LHCN-M2 (cell line): ENCODE measurements at regions not wholly inside any gene's neighbourhood (a gene's known extent, or its start where the extent isn't known, plus 50 kb on each side); places are given as distances from the start of the nearest gene placed in this dataset.
"Not testable (repeated sequence)": the region's sequence is repeated elsewhere in the genome, so short reads cannot be mapped to it uniquely, and the experiment has no call there.

Source experiments
- DNase-seq: peaks from one replicate; pipeline ENCODE4 v3.0.0-alpha.2; 2012; ENCODE audit warnings: low read depth

DNA sequence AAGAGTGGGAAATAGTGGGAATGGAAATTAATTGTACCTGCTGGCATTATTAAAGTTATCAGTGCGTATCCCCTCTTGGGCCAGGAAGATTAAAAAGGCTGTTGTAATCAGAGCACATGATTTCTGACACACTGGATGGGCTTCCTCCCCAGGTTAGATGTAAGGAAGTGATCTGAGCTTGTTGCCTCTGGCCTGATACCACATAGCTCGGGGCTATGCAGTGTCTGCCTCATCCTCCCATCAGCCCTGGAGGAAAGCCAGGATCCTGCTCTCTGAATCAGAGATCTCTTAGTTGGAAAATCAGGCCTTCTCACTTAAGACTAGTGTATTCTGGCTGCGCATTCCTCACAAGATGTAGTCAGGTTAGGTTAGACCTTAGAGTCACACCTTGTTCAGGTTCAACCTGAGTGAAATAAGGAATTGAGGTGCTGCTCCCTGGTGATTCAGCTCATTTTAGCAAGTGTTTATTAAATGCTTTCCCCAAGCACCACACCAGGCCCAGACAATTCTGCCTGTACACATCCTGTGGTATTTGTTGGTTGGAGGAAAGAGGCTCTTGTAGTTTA is 108.2 kb upstream of the IKBKE start:
- DNase-seq = not testable (repeated sequence)

DNA sequence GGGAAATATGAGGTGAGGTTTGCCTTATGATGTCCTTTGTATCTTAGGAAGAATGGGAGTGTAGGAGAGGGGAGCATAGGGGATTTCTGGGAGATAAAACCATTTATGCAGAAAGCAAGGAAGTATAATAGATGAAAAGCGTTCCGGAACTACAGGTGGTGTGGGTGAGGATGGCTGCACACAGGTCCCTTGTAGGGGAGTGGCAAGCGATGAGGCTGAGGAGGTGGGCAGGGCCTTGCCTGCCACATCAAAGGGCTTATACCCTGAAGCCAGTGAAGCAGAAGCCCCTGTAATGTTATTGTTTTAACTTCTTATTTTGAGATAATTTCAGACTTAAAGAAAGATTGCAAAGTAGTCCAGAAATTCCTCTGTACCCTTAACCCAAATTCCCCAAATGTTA is 107.3 kb upstream of the IKBKE start:
- DNase-seq = not testable (repeated sequence)

DNA sequence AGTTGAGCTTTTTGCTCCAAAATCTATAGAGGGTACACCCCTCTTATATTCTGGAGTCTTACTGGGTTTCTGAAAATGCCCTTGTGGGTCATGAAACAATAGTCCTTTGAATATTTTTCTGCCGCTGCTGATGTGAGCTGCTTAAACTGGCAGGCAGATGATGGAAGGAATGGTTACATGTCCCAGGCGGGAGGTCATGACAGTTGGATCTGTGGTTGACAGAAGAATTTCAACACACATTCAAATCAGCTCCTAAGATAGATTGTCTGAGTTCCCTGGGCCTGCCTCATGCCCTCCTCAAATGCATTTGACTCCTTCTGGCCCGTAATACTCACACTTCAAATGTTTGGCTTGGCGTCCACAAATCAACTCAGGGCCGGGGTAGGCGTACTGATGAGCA is 105.0 kb upstream of the IKBKE start:
- DNase-seq = peak; percentile 32

DNA sequence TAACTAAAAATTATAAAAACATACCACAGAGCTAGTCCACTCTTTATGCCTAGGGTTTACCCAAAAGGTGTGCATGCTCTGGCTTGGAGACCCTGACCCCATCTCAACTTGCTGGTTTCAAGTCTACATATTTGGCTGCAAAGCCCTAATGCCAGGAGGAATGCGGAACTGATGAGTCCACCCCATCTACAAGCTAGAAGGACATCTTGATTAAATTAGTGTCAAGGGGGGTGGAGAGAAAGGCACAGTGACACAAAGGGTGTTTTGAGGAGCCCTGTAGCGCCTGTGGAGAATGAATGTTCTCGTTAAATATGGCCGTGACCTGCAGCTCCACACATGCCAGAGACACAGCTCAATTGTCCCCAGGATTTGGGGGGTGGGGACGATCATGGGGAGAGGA is 104.1 kb upstream of the IKBKE start:
- not testable (repeated sequence) for DNase-seq

DNA sequence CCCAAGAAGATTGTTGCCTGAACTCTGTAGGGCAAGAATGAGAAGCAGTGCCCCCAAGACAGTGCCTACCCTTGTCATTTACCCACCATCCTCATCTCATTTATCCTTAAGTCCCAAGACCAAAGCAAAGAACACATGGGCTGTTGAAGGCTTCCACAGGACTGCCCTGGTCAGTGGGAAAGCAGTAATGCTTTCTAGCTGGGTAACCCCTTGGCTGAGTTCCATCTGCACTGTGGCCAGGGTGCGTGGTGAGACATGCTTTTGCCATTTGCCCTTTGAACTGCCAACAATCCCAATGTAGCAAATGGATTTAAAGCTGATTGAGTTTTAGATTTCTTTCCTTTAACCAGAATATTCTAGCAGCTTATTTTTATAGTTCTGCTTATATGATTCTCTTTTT is 103.5 kb upstream of the IKBKE start:
- not testable (repeated sequence) for DNase-seq

DNA sequence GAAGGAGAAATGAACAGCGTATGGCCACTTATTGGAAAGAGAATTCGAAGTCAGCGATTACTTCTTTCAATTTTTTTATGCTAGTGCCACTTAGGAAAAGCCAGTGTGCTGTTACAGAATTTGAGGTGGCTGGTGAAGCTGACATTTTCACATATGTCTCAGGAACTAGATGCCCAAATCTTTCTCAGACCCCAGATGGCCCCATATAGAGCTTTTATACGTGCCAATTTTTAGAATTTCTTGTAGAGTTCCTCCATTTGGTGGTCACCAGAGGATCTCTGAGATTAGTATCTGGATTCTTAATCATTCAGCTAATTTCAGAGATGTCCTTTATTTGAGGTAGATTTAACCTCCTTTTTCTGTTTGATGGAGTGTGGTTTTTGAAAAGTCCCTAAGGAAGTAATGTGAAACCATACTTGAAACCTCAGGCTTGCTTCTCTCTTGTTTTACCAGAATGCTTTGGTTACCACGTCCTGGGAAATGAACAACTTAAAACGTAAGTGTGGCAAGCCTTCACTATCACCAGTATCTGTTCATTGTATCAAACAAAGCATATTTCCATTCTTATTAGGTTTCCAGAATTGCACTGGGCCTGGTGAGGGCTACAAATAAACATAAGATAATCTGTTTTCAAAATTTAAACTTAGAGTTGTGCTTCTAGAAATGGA is 102.2 kb upstream of the IKBKE start:
- not testable (repeated sequence) for DNase-seq

DNA sequence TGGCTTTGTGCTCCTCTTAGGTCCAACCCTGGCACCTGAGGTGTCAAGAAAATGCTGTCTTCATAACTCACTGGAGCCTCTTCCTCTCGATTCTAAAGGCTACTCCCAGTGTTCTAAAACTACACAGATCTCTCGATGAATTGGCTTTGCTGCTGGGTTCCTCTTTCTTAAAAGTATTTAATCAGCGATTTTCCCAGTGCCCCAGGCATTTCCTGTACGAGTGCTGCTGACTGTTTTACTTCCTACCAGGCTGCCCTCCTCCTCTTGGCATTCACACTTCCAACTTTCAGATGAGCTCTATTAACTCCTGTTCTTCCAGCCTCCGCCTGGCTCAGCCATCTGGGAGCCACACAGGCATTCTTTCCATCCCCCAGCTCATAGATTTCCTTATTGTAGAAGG is 95.6 kb upstream of the IKBKE start:
- not testable (repeated sequence) for DNase-seq

DNA sequence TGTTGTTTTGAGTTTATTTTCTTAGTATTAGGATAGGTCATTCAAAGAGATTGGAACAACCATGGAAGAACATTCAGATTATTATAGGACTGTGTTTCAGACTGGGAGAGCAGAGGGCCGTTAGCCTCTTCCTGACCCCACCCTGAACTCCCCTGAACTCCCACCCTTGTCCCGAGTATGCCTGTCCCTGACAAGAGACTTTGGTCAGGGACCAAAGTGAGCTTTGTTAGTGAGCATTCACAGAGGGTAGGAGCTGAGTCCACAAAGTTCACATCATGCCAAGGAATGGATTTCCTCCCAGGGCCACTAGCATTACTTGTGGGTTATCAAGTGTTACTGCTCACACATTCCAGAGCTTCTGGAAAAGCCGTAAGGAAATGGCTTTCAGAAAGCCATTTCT is 94.7 kb upstream of the IKBKE start:
- not testable (repeated sequence) for DNase-seq

DNA sequence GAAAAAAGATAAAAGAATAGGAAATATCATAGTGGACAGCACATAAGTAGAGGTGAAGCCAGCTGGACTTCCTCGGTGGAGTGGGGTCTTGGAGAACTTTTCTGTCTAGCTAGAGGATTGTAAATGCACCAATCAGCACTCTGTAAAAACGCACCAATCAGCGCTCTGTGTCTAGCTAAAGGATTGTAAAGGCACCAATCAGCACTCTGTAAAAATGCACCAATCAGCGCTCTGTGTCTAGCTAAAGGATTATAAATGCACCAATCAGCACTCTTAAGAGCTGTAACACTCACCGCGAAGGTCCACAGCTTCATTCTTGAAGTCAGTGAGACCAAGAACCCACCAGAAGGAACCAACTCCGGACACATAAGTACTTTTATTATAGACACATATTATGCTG is 91.8 kb upstream of the IKBKE start:
- DNase-seq = not testable (repeated sequence)

DNA sequence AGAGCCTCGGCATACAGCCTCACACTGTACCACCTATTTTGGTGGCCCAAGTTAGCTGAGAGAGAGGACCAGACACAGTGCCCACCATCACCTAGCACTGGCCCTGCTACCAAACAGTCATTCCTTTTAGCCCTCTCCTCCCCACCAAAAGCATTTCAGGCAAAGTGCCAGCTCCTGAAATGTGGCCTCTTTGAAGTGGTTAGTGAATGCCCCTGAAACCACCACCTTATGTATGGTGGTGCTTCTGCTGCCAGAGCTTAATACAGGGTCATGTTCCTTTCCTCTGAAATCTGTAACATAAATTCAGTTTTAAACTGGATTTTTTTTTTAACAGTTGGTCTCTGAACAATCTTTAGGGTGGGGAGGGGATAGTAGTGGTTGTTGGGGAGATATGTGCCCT is 91.0 kb upstream of the IKBKE start:
- DNase-seq = not testable (repeated sequence)

DNA sequence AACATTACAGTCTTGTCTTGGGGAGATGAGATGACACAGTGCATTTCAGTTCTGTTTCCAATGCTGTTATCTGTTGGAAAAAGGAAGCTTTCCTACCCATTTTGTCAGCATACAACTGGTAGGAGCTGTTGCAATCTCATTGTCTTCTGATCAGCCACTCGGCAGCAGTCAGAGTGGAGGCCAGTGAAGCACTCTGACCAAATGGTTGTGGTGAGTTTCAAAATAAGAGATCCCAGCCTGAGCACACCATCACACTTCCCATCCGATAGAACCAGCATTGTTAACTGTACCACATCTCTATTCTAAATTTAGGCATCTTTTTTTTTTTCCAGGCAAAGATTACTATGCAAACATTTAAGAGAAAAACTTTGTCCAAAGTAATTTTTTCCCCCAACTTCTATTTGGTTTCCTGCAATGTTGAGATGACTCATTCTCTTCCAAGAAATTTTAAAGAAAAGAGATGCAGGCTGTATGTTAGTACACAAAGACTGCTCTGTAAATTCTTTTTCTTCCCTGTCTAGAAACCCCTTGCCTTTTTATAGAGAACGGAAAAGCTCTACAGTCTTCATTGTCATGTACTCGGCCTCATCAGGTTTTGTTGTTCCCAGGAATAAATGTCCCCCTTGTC is 90.0 kb upstream of the IKBKE start:
- peak; percentile 46 for DNase-seq

DNA sequence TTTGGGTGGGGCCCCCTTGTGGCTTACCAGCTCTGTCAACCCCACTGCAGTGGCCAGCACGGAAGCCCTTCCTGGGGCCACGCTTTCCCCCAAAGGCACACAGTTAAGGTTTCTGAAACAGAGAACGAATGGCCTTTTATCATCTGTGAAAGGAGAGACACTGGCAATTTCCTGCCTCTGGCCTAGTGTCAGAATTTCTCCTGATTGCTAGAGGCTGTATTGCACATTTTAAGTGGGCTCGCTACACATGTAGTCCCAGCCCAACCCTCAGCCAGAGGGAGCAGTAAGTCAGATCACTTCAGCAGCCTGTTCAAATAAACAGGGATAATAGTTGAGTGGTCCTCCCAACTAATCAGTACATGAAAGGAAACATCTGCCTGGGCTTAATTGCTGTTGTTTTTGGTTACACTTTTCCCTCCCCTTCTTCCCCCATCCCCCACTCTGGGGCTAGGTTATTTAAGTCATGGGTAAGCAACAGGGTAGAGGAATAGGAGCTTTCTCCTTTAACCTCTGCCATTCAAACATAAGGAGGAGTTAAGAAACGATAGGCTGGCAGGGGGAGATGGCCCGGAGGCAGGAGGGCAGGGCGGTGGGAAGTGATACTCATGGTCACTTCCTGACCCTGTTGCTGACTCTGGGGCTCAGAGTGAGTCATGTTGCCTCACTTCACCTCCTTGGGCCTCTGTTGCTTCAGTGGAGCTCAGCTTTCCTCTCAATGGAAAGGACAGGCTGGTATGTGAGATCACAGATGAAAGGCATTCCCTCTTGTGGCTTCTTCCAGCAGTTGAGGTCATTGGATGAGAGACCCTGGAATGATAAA is 89.3 kb upstream of the IKBKE start:
- DNase-seq = peak; percentile 9

DNA sequence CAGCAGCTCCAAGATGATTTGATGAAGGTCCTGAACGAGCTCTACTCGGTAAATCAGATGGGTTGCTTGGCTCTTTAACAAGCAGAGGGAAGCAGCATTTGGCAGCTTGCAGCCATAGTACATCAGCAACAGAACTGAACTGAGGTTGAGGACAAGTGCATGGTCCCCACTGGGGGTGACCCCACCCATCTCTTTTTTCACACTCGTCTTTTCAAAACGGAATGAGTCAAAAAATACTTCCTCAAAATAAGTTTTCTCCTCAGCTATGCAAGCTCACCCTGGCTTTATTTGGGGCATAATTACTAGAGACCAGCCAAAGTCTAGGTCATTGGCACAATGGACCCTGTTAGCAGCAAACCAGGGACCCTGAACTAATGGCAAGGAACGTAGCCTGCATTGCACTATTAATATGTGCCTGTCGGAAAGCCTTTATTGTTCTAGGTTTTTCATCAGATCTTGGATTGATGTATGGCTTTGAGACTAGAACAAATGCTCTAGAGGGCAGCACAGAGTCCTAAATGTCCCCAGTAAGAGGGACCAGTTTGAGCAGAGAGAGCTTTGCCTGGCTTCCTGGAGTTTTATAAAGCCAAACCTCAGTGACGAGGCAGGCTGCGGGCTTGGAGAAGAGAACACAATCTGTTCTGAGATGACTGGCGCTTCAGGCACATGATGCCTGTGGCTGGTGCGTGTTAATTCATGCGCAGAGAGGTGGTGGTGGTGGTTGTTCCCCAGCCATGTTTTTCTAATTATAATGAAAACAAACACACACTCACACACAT is 86.1 kb upstream of the IKBKE start:
- DNase-seq = peak; percentile 87

DNA sequence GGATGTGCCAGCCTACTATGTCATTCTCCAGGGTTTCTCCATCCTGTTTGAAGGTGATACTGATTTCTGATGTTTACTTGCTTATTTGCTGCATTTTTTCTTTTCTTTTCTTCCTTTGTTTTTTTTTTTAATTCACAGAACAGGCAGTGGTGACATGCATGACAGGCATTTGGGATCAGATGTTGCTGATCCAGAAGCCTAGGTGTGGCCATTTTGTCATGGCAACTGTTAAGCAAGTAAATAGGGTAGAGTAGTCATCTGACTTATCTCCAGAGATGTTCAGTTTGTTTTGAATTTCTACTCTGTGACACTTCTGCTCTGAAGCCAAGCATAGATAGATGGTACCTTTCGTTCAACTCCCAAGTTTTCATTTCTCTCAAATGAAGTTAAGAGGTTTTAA is 85.4 kb upstream of the IKBKE start:
- DNase-seq = not testable (repeated sequence)

DNA sequence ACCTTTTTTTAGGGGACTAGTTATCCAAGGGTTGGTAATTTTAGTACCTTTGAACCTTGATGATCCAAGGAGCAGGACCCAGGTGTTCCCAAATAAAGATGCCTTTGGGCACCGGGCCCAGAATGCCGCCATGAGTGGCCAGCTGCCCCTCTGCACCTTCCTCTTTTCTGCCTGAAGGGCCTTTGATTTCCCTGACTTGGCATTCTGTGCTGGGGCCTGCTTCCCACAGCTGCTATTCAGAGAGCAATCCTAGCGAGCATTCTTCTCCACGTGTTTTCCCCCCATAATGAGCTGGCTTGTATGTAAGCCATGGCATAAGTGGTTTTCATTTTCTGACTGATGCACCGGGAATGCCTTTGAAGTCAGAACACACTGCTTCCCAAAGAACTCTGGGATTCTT is 82.6 kb upstream of the IKBKE start:
- DNase-seq = not testable (repeated sequence)

DNA sequence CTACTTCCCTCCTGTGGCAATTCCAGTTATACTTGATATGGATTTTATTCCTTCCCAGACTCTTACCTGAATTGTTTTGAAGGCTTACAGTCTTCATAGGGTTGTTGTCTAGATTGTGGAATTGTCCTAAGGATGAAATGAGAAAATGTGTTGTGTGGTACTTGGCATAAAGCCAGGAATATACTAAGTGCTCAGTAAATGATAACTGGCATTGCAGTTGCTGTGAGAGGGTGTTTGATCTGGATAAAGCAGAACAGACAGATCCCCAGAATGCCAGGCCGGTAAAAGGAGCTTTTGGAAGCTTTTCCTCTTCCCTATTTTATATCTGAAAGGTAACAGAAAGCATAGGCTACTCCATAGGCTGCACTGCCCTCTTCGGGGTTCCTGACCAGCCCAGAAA is 78.4 kb upstream of the IKBKE start:
- not testable (repeated sequence) for DNase-seq

DNA sequence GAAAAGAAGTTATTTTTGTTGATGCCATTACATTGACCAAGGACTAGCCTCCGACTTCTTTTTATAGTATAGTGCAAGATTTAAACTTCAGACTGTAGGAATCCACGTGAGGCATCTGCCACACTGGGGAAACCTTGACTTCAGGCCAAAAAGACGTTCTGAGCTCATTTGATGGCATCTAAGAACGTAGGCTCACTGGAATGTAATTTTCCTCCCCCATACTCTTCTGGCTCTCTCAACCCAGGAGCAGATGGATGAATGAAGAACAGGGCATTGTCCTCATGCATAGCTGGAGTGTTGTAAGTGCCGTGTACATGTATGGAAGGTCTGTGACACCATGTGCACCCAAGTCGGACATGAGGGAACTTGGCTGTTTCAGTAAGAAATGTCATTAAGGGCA is 72.8 kb upstream of the IKBKE start:
- DNase-seq = not testable (repeated sequence)

DNA sequence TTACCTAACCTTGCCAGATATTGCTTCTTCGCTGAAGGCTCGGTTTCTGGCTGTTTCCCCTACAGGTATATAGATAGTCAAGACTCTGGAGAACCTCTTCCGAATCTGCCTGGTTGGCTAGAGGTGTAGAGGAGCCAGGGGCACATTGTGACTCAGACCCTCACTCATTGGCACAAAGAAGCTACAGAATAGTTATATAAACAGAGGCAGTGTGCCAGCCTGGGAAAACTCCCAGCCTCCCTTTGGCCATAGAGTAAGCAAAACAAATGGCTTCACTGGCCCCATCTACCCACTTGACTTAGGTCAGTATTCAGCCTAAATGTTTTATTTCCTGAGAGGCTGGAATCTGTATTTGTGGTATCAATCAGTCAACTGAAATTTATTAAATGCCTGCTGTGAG is 72.0 kb upstream of the IKBKE start:
- DNase-seq = not testable (repeated sequence)

DNA sequence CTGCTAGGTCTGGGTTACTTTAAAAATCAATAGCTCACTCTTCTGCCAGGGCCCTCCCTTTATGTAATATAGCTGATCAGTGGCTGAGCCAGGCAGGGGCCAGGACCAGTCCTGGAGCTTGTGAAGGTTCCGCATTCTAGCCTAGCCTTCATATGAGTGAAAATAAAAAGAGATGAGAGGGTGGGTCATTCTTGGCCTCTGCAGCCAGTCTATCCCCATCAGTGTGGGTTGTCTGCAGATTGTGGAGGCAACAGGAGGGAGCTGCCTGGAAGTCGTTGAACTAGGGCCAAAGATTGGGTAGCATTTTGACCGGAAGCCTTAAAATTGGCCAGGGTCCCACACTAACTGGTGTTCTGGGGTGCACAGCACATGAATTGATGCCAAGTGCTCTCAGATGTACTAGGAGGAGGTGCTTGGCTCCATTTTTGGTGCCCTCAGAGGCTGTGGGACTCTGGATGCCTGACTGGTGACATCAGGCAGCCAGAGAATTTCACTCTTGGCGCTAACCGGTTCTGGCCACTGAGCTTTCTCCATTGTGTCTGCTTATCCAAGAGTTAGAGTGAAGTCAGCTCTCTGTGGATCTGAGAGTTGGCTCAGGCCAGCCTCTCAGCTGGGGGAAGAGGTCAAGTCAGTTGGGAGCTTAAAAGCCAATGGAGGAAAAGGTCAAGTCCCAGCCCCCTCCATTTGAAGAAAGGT is 66.5 kb upstream of the IKBKE start:
- DNase-seq = not testable (repeated sequence)

DNA sequence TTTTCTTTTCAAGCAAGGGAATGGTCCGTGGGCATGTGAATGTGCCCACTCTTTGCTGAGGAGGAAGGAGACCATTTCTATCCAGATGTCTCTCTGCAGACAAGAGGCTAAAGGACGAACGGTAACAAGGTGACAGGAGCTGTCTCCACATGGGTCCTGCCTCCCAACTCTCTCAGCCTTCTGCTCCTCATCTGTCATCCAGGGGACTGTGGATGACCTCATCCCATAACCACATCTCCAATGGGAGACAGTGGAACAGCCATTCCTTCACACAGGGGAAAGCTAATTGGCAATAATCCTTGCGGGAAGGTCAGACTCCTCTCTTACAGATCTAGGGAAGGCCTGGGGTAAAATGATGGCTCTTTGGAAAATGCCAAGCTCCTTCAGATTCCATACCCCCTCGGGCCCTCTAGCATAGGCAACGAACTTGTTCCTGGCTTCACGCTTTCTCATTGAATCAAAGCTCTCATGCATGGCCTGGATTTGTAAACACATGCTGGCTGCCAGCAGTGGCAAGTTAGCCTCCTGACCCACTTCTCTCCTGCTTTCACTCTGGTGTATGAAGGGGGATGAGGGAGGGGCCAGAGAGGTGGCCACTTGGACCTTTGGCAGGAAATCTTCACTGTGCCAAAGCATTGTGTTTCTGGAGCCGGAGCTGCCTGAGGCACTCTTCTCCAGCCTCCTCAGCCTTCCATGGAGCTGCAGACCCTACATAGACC is 65.8 kb upstream of the IKBKE start:
- DNase-seq = not testable (repeated sequence)
